Stomach (tissue), 4 donors: ENCODE measurements at regions not wholly inside any gene's neighbourhood (a gene's known extent, or its start where the extent isn't known, plus 50 kb on each side); places are given as distances from the start of the nearest gene placed in this dataset.

Source experiments
- POLR2A ChIP-seq, 4 donors: fragments of 450-650 bp; IDR thresholded peaks; one replicate each; pipeline ENCODE4 v1.6.1; 2016; ENCODE audit warnings: antibody characterized with exemption in 4 of 4, control low read depth in 2 of 4, mild to moderate bottlenecking in 1 of 4, moderate library complexity in 1 of 4
- POLR2AphosphoS5 ChIP-seq, 3 donors: sonication (generic); formaldehyde crosslinking; IDR thresholded peaks; one replicate each; pipeline ENCODE4 v1.6.1; 2016; ENCODE audit warnings: antibody characterized with exemption in 3 of 3
- TF ChIP-seq, protein P1 (sequence below), 7 experiments: fragments of 450-650 bp in 4 of 7; fragments of 200-600 bp in 3 of 7; sonication (generic) in 3 of 7; IDR thresholded peaks; one replicate each; pipeline ENCODE4 v1.5.1; 2016 to 2019; ENCODE audit warnings: antibody characterized with exemption in 7 of 7, control low read depth in 2 of 7, mild to moderate bottlenecking in 1 of 7

DNA sequence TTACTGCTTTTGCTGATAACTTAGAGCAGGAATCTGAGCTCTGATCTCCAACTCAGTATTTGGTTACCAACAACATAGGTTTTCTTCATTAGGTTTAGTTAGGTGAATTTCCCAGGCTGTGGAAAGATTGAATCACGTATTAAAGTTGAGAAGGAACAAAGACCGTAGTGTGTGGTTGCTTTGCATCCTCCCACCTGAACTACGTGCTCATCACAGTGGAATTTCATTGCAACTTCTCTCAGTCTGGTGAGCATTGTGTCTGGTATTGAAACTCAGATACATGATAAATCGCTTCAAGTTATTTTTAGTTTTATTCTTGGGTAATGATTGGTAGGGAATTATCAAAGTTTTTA lies 139.4 kb upstream of the AKR1E2 start:
- TF ChIP-seq, protein P1, sequence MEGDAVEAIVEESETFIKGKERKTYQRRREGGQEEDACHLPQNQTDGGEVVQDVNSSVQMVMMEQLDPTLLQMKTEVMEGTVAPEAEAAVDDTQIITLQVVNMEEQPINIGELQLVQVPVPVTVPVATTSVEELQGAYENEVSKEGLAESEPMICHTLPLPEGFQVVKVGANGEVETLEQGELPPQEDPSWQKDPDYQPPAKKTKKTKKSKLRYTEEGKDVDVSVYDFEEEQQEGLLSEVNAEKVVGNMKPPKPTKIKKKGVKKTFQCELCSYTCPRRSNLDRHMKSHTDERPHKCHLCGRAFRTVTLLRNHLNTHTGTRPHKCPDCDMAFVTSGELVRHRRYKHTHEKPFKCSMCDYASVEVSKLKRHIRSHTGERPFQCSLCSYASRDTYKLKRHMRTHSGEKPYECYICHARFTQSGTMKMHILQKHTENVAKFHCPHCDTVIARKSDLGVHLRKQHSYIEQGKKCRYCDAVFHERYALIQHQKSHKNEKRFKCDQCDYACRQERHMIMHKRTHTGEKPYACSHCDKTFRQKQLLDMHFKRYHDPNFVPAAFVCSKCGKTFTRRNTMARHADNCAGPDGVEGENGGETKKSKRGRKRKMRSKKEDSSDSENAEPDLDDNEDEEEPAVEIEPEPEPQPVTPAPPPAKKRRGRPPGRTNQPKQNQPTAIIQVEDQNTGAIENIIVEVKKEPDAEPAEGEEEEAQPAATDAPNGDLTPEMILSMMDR (IDR thresholded peaks at IDR 0.05), result no peak
- TF ChIP-seq POLR2AphosphoS5 (IDR thresholded peaks at IDR 0.05) (no peak), POLR2A (IDR thresholded peaks at IDR 0.05) (no peak)
